GM18505 (cell line): ENCODE measurements at regions not wholly inside any gene's neighbourhood (a gene's known extent, or its start where the extent isn't known, plus 50 kb on each side); places are given as distances from the start of the nearest gene placed in this dataset.

Experiments used
- ATAC-seq: cut with Tn5 transposase; IDR thresholded peaks from one replicate; pipeline ENCODE4 v1.9.1; 2021; ENCODE audit not compliant: unreplicated experiment
- POLR2A ChIP-seq: IDR thresholded peaks from 4 replicates; pipeline ENCODE4 v1.6.1; 2011; ENCODE audit warnings: borderline replicate concordance; ENCODE audit not compliant: insufficient read depth, insufficient read length; ENCODE audit errors: extremely low read depth

DNA sequence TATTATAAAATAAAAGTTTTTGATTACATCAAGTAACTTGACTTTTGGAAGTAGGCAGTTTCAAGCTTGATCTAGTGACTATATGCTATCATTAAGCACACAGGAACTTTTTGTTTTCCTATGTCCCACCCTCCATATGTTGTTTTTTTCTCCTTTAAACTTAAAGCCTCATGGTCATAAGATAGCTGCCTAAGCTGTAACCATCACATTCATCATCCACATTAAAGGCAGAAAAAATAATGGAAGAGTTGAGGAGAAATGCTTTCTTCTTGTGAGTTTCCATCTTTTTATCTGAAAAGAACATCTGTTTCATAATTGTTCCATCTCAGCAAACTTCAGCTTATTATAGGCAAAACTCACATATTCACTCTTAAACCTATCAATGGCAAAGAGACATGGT is 630.4 kb downstream of the STK39 start:
- no peak for ATAC-seq
- TF ChIP-seq POLR2A: no peak

DNA sequence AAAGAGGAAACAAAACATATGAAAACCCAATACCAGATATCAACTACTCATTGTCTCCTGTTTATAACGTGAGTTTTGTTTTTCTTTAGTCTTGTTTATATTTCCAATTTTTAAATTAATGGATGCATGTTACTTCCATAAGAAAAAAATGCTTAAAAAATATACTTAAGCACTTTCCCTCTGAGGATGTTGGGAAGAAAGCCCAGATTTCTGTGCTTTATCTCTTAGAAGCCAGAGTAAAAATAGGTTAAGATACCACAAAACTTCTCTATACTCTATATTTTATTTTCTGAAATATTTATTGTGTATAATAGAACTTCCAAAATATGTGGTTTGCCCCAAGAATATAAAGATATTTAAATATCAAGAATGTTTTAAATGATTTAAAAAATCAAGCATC is 633.9 kb downstream of the STK39 start:
- TF ChIP-seq POLR2A: no peak
- no peak for ATAC-seq

DNA sequence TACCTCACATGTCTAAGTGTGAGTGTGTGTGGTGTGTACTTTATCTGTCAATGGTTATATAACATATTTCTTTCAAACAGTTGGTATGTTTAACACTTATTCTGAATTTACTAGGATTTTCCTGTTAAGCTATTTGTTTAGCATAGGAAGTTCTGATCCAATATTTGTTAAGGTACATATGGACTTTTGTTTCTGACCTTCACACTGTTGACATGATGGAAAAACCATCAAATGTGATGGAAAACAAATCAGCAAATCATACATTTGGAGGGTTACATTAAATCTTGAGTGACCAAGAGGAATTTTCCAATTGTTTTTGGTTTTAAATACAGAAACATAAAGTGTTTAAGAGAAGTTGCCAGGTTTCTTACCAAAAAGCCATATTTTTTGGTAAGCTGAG is 638.9 kb downstream of the STK39 start:
- TF ChIP-seq POLR2A: no peak
- ATAC-seq: no peak

DNA sequence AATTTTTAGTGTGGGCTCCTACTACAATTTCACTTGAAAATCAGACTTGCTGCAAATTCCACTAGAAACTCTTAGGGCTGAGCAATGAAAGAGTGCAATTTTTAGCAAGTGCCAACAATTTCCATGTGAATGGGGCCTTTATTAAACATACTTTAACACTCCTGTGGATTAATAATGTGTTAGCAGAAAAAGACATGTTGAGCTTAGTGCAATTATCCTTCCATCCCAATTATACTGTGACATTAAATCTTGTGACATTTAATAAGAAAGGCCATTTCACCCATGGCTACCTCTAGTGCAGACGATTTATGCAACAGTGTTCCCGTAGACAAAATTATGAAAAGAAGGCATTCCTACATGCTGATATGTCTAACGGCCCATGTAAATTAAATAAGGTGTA is 639.7 kb downstream of the STK39 start:
- no peak for TF ChIP-seq POLR2A
- ATAC-seq: no peak

DNA sequence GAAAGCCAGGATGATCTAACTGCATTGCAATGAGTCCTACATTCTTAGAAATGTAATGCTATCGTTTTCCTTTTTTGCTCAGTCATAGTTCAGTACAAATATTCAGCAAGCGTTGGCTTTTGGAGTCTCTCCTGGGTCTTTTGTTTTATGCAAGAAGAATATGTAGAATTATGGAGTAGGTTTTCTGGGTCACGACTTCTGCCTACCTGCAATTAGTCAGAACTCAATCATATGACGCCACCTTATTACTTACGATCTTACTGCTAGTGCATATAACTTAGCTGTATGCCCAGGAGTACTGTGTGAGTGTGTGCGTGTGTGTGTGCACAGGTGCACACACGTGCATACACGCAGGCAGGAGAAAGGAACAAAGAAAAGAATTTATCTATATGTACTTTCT is 640.2 kb downstream of the STK39 start:
- TF ChIP-seq POLR2A: no peak
- no peak for ATAC-seq

DNA sequence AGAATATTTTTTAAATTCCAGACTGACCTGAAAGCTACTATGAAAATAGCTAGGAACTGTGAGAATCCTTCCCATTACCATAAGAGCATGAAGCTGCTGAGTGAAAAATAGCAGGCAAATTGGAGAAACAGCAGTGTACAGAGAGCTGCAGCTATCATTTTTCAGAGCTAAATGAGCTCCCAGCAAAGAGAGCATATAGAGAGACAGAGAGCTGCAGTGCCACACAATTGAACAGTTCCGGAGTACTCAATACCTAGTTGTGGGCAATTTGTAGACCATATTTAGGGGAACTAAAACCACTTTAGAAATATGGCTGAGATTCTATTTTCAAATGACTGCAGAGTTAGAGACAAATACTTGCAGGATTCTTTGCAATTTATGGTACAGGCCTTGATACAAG is 645.3 kb downstream of the STK39 start:
- no peak for TF ChIP-seq POLR2A
- no peak for ATAC-seq

DNA sequence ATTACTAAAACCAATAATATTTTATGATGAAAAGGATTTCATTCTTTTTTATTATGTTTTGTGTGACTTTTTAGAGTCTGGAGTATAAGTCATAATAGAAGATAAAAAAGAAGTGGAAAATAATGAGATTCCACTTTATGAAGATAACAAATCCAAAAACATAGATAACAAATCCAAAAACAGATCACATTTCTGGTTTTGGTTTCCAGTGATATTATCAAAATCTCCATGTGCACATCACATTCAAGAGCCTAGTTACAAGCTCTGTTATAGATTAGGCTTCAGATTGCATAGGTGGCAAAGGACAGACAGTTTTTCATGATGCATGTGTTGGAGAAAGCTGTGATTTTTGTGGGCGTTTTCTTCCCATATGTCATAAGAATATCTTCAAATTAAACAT is 648.2 kb downstream of the STK39 start:
- no peak for TF ChIP-seq POLR2A
- no peak for ATAC-seq

DNA sequence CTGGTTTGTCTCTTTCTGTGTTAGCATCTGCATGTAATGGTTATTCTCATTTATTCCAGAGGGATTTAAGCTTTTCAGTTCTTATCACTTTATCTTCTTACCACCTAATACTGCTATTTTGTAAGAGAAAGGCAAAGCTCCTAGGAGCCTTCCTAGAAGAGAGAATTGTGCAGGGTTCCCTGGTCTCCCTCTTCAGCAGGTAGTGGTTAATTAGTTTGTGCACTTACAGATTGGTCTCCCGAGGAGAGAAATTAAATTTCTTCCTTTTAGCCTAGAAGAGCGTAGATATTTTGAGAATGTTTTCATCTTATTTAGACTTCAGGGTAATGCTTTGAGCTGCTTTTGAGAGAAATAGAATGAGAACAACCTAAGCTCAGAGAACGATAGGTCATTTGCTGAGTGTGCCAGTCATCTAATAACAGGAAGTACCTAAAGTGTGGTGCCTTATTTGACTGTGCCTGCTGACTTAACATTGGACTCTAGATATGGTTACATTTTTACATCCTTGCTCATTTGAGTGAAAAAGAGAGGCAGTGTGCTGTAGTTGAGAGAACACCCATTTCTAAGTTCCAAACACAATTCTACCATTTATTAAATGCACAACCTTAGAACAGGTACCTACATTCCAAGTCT is 651.4 kb downstream of the STK39 start:
- ATAC-seq: peak; percentile 92
- TF ChIP-seq POLR2A: no peak

DNA sequence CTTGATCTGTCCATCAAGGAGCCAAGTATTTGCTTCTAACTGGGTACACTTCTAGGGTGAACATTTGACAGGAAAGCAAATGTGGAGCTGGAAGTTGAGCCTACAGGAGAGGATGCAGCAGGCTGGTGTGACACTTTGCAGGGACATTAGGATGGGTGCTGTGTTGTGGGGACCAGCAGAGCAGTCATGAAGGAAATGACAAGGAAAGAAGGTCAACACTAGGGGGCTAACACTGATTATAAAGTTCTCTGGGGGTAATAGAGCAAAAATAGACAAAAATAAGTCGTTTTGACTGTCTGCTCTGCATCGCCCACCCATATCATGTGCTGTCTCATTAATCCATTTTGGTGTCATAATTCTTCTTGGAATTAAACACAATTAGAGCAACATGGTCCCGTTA is 652.4 kb downstream of the STK39 start:
- ATAC-seq: no peak
- no peak for TF ChIP-seq POLR2A

DNA sequence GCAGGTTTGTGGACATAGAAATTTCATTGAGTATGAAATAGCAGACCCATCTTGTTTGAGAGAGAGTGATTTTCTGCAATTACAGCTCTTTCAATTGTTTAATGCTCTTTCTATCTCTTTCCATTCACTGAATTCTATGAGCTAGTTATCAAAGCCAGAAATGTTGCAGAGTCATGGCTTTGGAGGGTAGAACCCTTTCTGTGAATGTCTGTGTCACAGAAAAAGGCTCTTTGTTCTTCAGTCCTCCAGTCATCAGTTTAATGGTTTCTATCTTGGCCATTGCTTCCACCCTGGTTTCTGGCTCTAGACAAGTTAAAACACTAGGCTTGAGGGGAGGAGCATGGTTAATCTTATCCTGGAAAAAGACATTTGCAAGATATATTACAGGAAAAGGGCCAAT is 655.0 kb downstream of the STK39 start:
- ATAC-seq: no peak
- TF ChIP-seq POLR2A: no peak

DNA sequence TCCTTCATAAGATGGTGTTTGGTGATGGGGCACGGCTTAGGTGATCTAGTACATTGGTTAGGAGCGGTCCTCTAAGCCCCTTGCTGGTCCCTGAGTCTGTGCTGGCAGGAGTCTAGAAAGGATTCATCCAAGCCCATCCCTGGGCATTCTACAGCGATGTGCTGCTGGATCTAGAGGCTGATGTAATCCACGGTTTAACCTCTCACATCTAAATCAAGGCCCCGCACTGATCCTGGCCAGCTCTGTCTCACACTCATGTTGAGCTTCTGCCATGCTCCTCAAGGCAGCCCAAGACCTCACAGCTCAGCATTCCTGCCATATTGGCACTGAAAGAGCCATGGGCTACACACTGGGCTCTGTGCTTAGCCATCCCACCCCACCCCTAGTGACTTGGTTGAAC is 664.8 kb downstream of the STK39 start:
- TF ChIP-seq POLR2A: no peak
- ATAC-seq: no peak

DNA sequence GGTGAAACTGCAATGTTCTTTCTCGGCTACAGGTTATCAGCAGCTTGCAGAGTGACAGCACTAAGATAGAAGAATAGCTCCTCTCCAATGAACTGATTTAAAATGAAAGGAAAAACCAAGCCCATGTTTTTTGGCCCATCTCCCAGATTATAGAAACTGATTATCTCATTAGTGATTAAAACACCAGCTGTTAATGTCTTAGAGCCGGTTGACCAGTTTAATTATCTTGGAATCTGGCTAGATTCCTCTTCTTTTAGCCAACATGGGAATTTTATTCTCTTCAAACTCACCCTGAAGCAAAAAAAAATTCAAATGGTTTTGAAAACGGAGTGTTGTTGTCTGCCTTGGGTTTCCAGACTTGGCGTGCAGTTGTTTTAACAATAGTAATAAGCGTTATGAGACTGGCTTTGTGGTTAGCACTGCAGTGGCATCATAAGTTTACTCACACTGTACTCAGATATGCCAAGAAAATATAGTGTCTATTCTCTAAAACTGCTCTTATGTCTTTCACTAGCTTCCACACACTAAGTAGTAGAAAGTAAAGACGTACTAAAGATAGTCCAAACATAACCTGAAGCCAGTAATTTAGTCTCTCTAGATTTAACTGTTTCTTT is 665.3 kb downstream of the STK39 start:
- ATAC-seq: no peak
- no peak for TF ChIP-seq POLR2A

DNA sequence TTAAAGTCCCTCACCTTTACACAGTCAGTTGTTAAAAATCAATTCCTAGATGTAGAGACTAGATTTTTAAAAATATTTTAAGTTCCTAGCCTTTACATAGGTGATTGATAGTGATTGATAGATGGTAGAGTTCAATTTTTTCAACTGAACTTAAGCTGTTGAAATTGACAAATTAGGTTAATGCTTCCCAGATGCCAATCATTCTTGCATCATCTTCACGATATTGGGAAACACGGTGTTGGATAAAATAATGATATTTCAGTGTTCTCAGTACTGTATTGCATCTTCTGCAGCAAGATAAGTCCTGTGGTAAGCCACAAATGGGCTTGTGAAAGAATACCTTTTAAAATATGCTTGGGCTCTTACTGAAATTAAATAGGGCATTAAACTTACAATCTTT is 667.6 kb downstream of the STK39 start:
- ATAC-seq: no peak
- no peak for TF ChIP-seq POLR2A

DNA sequence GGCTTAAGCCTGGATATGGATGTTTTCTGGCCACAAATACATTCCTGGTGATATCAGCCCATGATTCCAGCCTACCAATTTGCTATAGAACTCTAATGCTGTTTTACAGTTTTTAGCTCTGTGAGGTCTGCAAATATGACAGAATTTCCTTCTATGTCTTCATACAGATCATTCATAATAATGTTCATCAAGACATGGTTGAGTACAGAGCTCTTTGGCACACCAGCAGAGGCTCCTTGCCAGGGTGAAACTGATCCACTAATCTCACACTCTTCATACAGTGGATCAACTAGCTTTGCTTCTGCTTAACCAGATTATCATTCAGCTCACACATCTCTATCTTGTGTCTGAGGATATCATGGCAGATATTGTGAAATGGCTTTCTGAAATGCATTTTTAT is 672.1 kb downstream of the STK39 start:
- no peak for TF ChIP-seq POLR2A
- ATAC-seq: no peak
